ENCODE measurements at regions not wholly inside any gene's neighbourhood (a gene's known extent, or its start where the extent isn't known, plus 50 kb on each side); places are given as distances from the start of the nearest gene placed in this dataset.

GRCh38 chr3:182696916-182697315 lies 96.4 kb upstream of the ATP11B start:
- Histone ChIP-seq H3F3A (ENCODE audit: insufficient read depth, low read length) (no peaks in the 10 kb centered on the region), H3K4me3 (ENCODE audit: low read depth, low read length, poor library complexity, severe bottlenecking) (no peak overlapping the region), H3K27me3 (ENCODE audit: insufficient read depth, low read length) (no peaks in the 10 kb centered on the region; the same call in 1 of the 2 replicates), H3K4me2 (ENCODE audit: low read length) (no peak overlapping the region), H2AFZ (ENCODE audit: low read length) (no peak overlapping the region), H4K20me1 (ENCODE audit: insufficient read depth, low read length) (no peaks in the 10 kb centered on the region), H3K9me3 (ENCODE audit: low read length) (no peaks in the 10 kb centered on the region), H3K4me1 (ENCODE audit: insufficient read depth, low read length, severe bottlenecking) (no peaks in the 10 kb centered on the region), H3K36me3 (ENCODE audit: insufficient read depth, low read length) (no peaks in the 10 kb centered on the region), H3K79me2 (ENCODE audit: insufficient read depth, low read length) (no peaks in the 10 kb centered on the region), H3K27ac (ENCODE audit: low read depth, low read length, poor library complexity, severe bottlenecking) (no peak overlapping the region), H3K9me2 (ENCODE audit: low read depth, low read length) (no peaks in the 10 kb centered on the region), H3K9ac (ENCODE audit: low read length) (no peak overlapping the region)
- no peak for TF ChIP-seq EZH2 (IDR thresholded peaks at IDR 0.05; ENCODE audit: borderline replicate concordance, low read length)
- TF ChIP-seq, protein P1, sequence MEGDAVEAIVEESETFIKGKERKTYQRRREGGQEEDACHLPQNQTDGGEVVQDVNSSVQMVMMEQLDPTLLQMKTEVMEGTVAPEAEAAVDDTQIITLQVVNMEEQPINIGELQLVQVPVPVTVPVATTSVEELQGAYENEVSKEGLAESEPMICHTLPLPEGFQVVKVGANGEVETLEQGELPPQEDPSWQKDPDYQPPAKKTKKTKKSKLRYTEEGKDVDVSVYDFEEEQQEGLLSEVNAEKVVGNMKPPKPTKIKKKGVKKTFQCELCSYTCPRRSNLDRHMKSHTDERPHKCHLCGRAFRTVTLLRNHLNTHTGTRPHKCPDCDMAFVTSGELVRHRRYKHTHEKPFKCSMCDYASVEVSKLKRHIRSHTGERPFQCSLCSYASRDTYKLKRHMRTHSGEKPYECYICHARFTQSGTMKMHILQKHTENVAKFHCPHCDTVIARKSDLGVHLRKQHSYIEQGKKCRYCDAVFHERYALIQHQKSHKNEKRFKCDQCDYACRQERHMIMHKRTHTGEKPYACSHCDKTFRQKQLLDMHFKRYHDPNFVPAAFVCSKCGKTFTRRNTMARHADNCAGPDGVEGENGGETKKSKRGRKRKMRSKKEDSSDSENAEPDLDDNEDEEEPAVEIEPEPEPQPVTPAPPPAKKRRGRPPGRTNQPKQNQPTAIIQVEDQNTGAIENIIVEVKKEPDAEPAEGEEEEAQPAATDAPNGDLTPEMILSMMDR (IDR thresholded peaks at IDR 0.05; ENCODE audit: low read length), result no peak

DNA sequence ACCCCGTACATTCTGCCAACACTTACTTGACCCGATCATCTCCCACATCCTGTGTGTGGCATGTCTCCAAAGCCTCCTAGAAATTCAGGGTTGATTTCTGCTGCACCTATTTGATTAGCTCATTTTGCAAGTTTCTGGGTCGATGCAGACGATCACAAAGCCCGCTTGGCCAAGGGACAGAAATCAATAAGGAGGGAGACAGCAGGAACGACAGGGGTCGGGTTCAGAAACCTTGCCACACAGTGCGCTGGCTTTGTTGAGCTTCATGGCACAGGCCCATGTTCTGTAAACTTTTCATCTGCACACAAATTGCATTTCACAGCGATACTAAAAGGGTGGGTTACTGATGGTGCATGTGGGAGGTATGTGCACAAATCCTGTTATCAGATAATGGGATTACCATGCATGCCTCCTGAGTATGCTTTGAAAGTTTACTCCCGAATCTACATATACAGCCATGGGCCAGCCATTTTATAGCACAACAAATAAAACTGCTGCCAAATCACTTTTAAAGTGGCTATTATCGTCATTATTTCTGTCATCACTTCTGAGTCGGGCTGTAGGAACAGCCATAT lies 95.9 kb upstream of the ATP11B start:
- H3K4me1 ChIP-seq (ENCODE audit: insufficient read depth, low read length, severe bottlenecking), result no peaks in the 10 kb centered on the region
- H3K4me3 ChIP-seq (ENCODE audit: low read depth, low read length, poor library complexity, severe bottlenecking), result no peak overlapping the region
- H3K4me2 ChIP-seq (ENCODE audit: low read length), result no peak overlapping the region
- no peaks in the 10 kb centered on the region for H4K20me1 ChIP-seq (ENCODE audit: insufficient read depth, low read length)
- H3K9ac ChIP-seq (ENCODE audit: low read length), result no peak overlapping the region
- no peaks in the 10 kb centered on the region for H3K79me2 ChIP-seq (ENCODE audit: insufficient read depth, low read length)
- TF ChIP-seq, protein P1 (IDR thresholded peaks at IDR 0.05; ENCODE audit: low read length), result no peak
- H3K9me2 ChIP-seq (ENCODE audit: low read depth, low read length), result no peaks in the 10 kb centered on the region
- no peaks in the 10 kb centered on the region for H3K36me3 ChIP-seq (ENCODE audit: insufficient read depth, low read length)
- no peaks in the 10 kb centered on the region for H3F3A ChIP-seq (ENCODE audit: insufficient read depth, low read length)
- no peak overlapping the region for H2AFZ ChIP-seq (ENCODE audit: low read length)
- no peaks in the 10 kb centered on the region for H3K9me3 ChIP-seq (ENCODE audit: low read length)
- H3K27me3 ChIP-seq (ENCODE audit: insufficient read depth, low read length), result no peaks in the 10 kb centered on the region
- H3K27ac ChIP-seq (ENCODE audit: low read depth, low read length, poor library complexity, severe bottlenecking), result no peak overlapping the region

DNA sequence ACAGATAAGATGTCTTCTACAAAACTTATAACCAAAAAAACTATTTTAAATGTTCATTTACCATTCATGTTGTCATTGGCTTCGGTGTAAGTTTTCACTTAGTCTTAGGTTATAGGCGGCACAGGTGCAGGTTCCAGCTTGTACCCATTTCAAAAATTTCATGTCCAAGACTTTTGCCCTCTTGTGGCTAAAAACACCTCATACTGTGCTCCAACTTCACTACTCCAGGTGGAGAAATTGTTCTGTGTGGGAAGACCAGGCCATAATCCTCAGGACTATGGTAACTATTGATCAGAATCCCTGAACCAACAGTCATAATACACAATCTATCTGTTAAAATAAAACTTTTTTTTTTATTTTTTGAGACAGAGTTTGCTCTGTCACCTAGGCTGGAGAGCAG lies 95.2 kb upstream of the ATP11B start:
- no peaks in the 10 kb centered on the region for H3K27me3 ChIP-seq (ENCODE audit: insufficient read depth, low read length)
- no peak overlapping the region for H3K4me3 ChIP-seq (ENCODE audit: low read depth, low read length, poor library complexity, severe bottlenecking)
- no peaks in the 10 kb centered on the region for H3K36me3 ChIP-seq (ENCODE audit: insufficient read depth, low read length)
- no peaks in the 10 kb centered on the region for H3K9me3 ChIP-seq (ENCODE audit: low read length)
- H3K9me2 ChIP-seq (ENCODE audit: low read depth, low read length), result no peaks in the 10 kb centered on the region
- no peak overlapping the region for H3K27ac ChIP-seq (ENCODE audit: low read depth, low read length, poor library complexity, severe bottlenecking)
- H3K79me2 ChIP-seq (ENCODE audit: insufficient read depth, low read length), result no peaks in the 10 kb centered on the region
- no peak overlapping the region for H2AFZ ChIP-seq (ENCODE audit: low read length)
- TF ChIP-seq, protein P1 (IDR thresholded peaks at IDR 0.05; ENCODE audit: low read length), result no peak
- no peak for TF ChIP-seq EZH2 (IDR thresholded peaks at IDR 0.05; ENCODE audit: borderline replicate concordance, low read length)
- H3F3A ChIP-seq (ENCODE audit: insufficient read depth, low read length), result no peaks in the 10 kb centered on the region
- H3K4me1 ChIP-seq (ENCODE audit: insufficient read depth, low read length, severe bottlenecking), result no peaks in the 10 kb centered on the region
- H3K9ac ChIP-seq (ENCODE audit: low read length), result no peak overlapping the region
- no peak overlapping the region for H3K4me2 ChIP-seq (ENCODE audit: low read length)
- no peaks in the 10 kb centered on the region for H4K20me1 ChIP-seq (ENCODE audit: insufficient read depth, low read length)

All from OCI-LY1 (cell line).